ENCODE measurements at regions not wholly inside any gene's neighbourhood (a gene's known extent, or its start where the extent isn't known, plus 50 kb on each side); places are given as distances from the start of the nearest gene placed in this dataset.

- H3K27ac ChIP-seq (ENCODE audit: low read depth, low read length, poor library complexity, severe bottlenecking): no peak overlapping the region
- no peaks in the 10 kb centered on the region for H3K36me3 ChIP-seq (ENCODE audit: insufficient read depth, low read length, poor library complexity, severe bottlenecking)
- POLR2A ChIA-PET (ENCODE audit: low non-redundant PET): no interaction called here
- CTCF ChIA-PET: no interaction called here
- intact Hi-C loops (cut with micrococcal nuclease; ENCODE audit: unreplicated experiment): no loop called here
- BruUV-seq (replicated peaks): no TSS peak
- no peaks in the 10 kb centered on the region for H3K9me3 ChIP-seq (ENCODE audit: low read depth, low read length, poor library complexity, severe bottlenecking)
- H3K4me3 ChIP-seq (ENCODE audit: low read depth, low read length, poor library complexity, severe bottlenecking): no peak overlapping the region
- TF ChIP-seq CTCF (conservative IDR thresholded peaks at IDR 0.05; ENCODE audit: low read depth, low read length) (no peak), EZH2 (IDR thresholded peaks at IDR 0.05; ENCODE audit: borderline replicate concordance, low read depth, low read length, poor library complexity, severe bottlenecking) (no peak)
- DNase-seq (ENCODE audit: low spot score): no peak
- peaks cover 10% of the 10 kb centered on the region for H3K4me1 ChIP-seq (ENCODE audit: insufficient read depth, low read length, poor library complexity, severe bottlenecking)
- H3K27me3 ChIP-seq (replicated peaks; ENCODE audit: insufficient read depth, low read depth, low read length, poor library complexity): no peaks in the 10 kb centered on the region
These were observed 143.7 kb upstream of the SLC30A5 start for GRCh38 chr5:68950125-68950524.

- TF ChIP-seq CTCF (conservative IDR thresholded peaks at IDR 0.05; ENCODE audit: low read depth, low read length): no peak
- TF ChIP-seq EZH2 (IDR thresholded peaks at IDR 0.05; ENCODE audit: borderline replicate concordance, low read depth, low read length, poor library complexity, severe bottlenecking): no peak
- Histone ChIP-seq H3K9me3 (ENCODE audit: low read depth, low read length, poor library complexity, severe bottlenecking) (no peaks in the 10 kb centered on the region), H3K4me1 (ENCODE audit: insufficient read depth, low read length, poor library complexity, severe bottlenecking) (peaks cover 10% of the 10 kb centered on the region), H3K36me3 (ENCODE audit: insufficient read depth, low read length, poor library complexity, severe bottlenecking) (no peaks in the 10 kb centered on the region), H3K27ac (ENCODE audit: low read depth, low read length, poor library complexity, severe bottlenecking) (no peak overlapping the region), H3K27me3 (replicated peaks; ENCODE audit: insufficient read depth, low read depth, low read length, poor library complexity) (no peaks in the 10 kb centered on the region), H3K4me3 (ENCODE audit: low read depth, low read length, poor library complexity, severe bottlenecking) (no peak overlapping the region)
- DNase-seq (ENCODE audit: low spot score): no peak
- ChIA-PET POLR2A (ENCODE audit: low non-redundant PET) (no interaction called here), CTCF (no interaction called here)
- intact Hi-C loops (cut with micrococcal nuclease; ENCODE audit: unreplicated experiment): no loop called here
- BruUV-seq (replicated peaks): no TSS peak
These were observed 142.9 kb upstream of the SLC30A5 start for GRCh38 chr5:68950930-68951329.

- DNase-seq (ENCODE audit: low spot score): no peak
- no peaks in the 10 kb centered on the region for H3K36me3 ChIP-seq (ENCODE audit: insufficient read depth, low read length, poor library complexity, severe bottlenecking)
- no peaks in the 10 kb centered on the region for H3K27me3 ChIP-seq (replicated peaks; ENCODE audit: insufficient read depth, low read depth, low read length, poor library complexity)
- no peaks in the 10 kb centered on the region for H3K9me3 ChIP-seq (ENCODE audit: low read depth, low read length, poor library complexity, severe bottlenecking)
- H3K4me3 ChIP-seq (ENCODE audit: low read depth, low read length, poor library complexity, severe bottlenecking): no peak overlapping the region
- TF ChIP-seq CTCF (conservative IDR thresholded peaks at IDR 0.05; ENCODE audit: low read depth, low read length) (no peak), EZH2 (IDR thresholded peaks at IDR 0.05; ENCODE audit: borderline replicate concordance, low read depth, low read length, poor library complexity, severe bottlenecking) (no peak)
- intact Hi-C loops (cut with micrococcal nuclease; ENCODE audit: unreplicated experiment): no loop called here
- ChIA-PET POLR2A (ENCODE audit: low non-redundant PET) (no interaction called here), CTCF (no interaction called here)
- no TSS peak for BruUV-seq (replicated peaks)
- peaks cover 10% of the 10 kb centered on the region for H3K4me1 ChIP-seq (ENCODE audit: insufficient read depth, low read length, poor library complexity, severe bottlenecking)
- H3K27ac ChIP-seq (ENCODE audit: low read depth, low read length, poor library complexity, severe bottlenecking): no peak overlapping the region
These were observed 140.5 kb upstream of the SLC30A5 start for GRCh38 chr5:68953231-68953874.

Data from A673 (cell line).